PFSK-1 (cell line): ENCODE measurements at regions not wholly inside any gene's neighbourhood (a gene's known extent, or its start where the extent isn't known, plus 50 kb on each side); places are given as distances from the start of the nearest gene placed in this dataset.

Experiments
- FOXP2 ChIP-seq: optimal IDR thresholded peaks from 2 replicates; pipeline ENCODE3; 2011; ENCODE audit warnings: borderline replicate concordance, control low read depth, inconsistent platforms; ENCODE audit not compliant: insufficient read depth; ENCODE audit errors: extremely low read length, extremely low read depth
- POLR2AphosphoS5 ChIP-seq: IDR thresholded peaks from 2 replicates; pipeline ENCODE4 v1.6.1; 2012; ENCODE audit warnings: low read depth, mild to moderate bottlenecking, control low read depth, low read length, moderate library complexity
- REST ChIP-seq, 2 experiments: IDR thresholded peaks; 2 replicates each; pipeline versions ENCODE4 v1.6.1 to v1.8.0; 2011 to 2012; ENCODE audit warnings: low read depth in 2 of 2, low read length in 2 of 2, control low read depth in 1 of 2, inconsistent platforms in 1 of 2, mild to moderate bottlenecking in 1 of 2, moderate library complexity in 1 of 2; ENCODE audit not compliant: insufficient read depth in 1 of 2
- SIN3A ChIP-seq: IDR thresholded peaks from 2 replicates; pipeline ENCODE4 v1.6.1; 2012; ENCODE audit warnings: mild to moderate bottlenecking, low read length, moderate library complexity, borderline replicate concordance; ENCODE audit not compliant: insufficient read depth
- TAF1 ChIP-seq: IDR thresholded peaks from 2 replicates; pipeline ENCODE4 v1.6.1; 2012; ENCODE audit warnings: low read length, control low read depth, borderline replicate concordance; ENCODE audit not compliant: insufficient read depth

GRCh38 chr2:192888109-192888508 is 693.4 kb upstream of the TMEFF2 start:
- TF ChIP-seq TAF1 = no peak
- TF ChIP-seq REST (IDR thresholded peaks at IDR 0.05; ENCODE audit: insufficient read depth in 1 of 2, low read depth in 2 of 2, low read length in 2 of 2) = no peak
- TF ChIP-seq SIN3A = no peak
- TF ChIP-seq POLR2AphosphoS5 = no peak
- no peak for TF ChIP-seq FOXP2

GRCh38 chr2:192887337-192887736 is 692.6 kb upstream of the TMEFF2 start:
- TF ChIP-seq POLR2AphosphoS5 = no peak
- no peak for TF ChIP-seq SIN3A
- TF ChIP-seq REST (IDR thresholded peaks at IDR 0.05; ENCODE audit: insufficient read depth in 1 of 2, low read depth in 2 of 2, low read length in 2 of 2) = no peak
- TF ChIP-seq FOXP2 = no peak
- no peak for TF ChIP-seq TAF1

GRCh38 chr2:192886636-192887035 is 691.9 kb upstream of the TMEFF2 start:
- no peak for TF ChIP-seq FOXP2
- TF ChIP-seq REST (IDR thresholded peaks at IDR 0.05; ENCODE audit: insufficient read depth in 1 of 2, low read depth in 2 of 2, low read length in 2 of 2) = no peak
- no peak for TF ChIP-seq POLR2AphosphoS5
- no peak for TF ChIP-seq TAF1
- TF ChIP-seq SIN3A = no peak

- no peak for TF ChIP-seq SIN3A
- no peak for TF ChIP-seq POLR2AphosphoS5
- no peak for TF ChIP-seq TAF1
- TF ChIP-seq REST (IDR thresholded peaks at IDR 0.05; ENCODE audit: insufficient read depth in 1 of 2, low read depth in 2 of 2, low read length in 2 of 2) = no peak
- no peak for TF ChIP-seq FOXP2
Measured at GRCh38 chr2:192885569-192886160, 690.9 kb upstream of the TMEFF2 start.

- TF ChIP-seq SIN3A (no peak), FOXP2 (no peak), POLR2AphosphoS5 (no peak), REST (IDR thresholded peaks at IDR 0.05; ENCODE audit: insufficient read depth in 1 of 2, low read depth in 2 of 2, low read length in 2 of 2) (no peak), TAF1 (no peak)
Measured at GRCh38 chr2:192877159-192877558, 682.4 kb upstream of the TMEFF2 start.
